HepG2 (cell line): ENCODE measurements at regions not wholly inside any gene's neighbourhood (a gene's known extent, or its start where the extent isn't known, plus 50 kb on each side); places are given as distances from the start of the nearest gene placed in this dataset.

Experiments used
- ATAC-seq: fragments of 200-7000 bp; cut with Tn5 transposase; 3 replicates; pipeline ENCODE4 v1.9.1; 2020; ENCODE audit warnings: mild to moderate bottlenecking, moderate library complexity
- BruUV-seq: library from RNA; stranded (reverse); fragments of 400-500 nt; replicated peaks from 2 replicates; lab custom pipeline; 2021; lab: Mats Ljungman, UMichigan
- CTCF ChIA-PET: fragments of 300-600 bp; formaldehyde crosslinking; extraction: SDS; loops from one replicate; lab custom pipeline; 2021; ENCODE audit warnings: low total read pairs, inconsistent platforms, low intra/inter-chr PET ratio; lab: Yijun Ruan, JAX
- POLR2A ChIA-PET: fragments of 350-600 bp; sonication (Branson Sonifier 250); formaldehyde crosslinking; loops from one replicate; lab custom pipeline; 2020; ENCODE audit warnings: antibody characterized with exemption, inconsistent platforms; lab: Yijun Ruan, JAX
- DNase-seq: peaks from one replicate; pipeline ENCODE4 v3.0.0-alpha.2; 2015; ENCODE audit warnings: low spot score
- FAIRE-seq: peaks from 3 replicates; lab custom pipeline; 2011; peaks lifted over from hg19 to GRCh38; lab: Jason Lieb, UNC
- H2AFZ ChIP-seq: one replicate; pipeline ENCODE4 v1.6.1; 2011; ENCODE audit warnings: low read length, inconsistent platforms
- H3K27ac ChIP-seq: fragments of 300-600 bp; 3 replicates; pipeline ENCODE4 v1.8.0; 2011; ENCODE audit warnings: mixed run types, mild to moderate bottlenecking, mixed read lengths, low read length, inconsistent platforms; ENCODE audit not compliant: insufficient read depth; ENCODE audit errors: extremely low read length
- H3K27me3 ChIP-seq, 2 experiments: fragments of 200-600 bp in 1 of 2; 2 replicates in 1 of 2; 3 replicates in 1 of 2; pipeline versions ENCODE4 v1.6.0 to v1.8.0; 2011; ENCODE audit warnings: low read length in 2 of 2, mild to moderate bottlenecking in 2 of 2, moderate library complexity in 2 of 2, inconsistent platforms in 1 of 2; ENCODE audit not compliant: insufficient read depth in 2 of 2, control insufficient read depth in 1 of 2
- H3K36me3 ChIP-seq, 2 experiments: fragments of 200-600 bp in 1 of 2; replicated peaks in 1 of 2; 2 replicates in 1 of 2; 3 replicates in 1 of 2; pipeline versions ENCODE4 v1.5.1 to v1.8.0; 2011; ENCODE audit warnings: low read length in 2 of 2, inconsistent platforms in 1 of 2; ENCODE audit not compliant: insufficient read depth in 2 of 2, control insufficient read depth in 1 of 2
- H3K4me1 ChIP-seq: 2 replicates; pipeline ENCODE4 v1.5.1; 2012; ENCODE audit warnings: low read length, inconsistent platforms; ENCODE audit not compliant: insufficient read depth
- H3K4me2 ChIP-seq: 2 replicates; pipeline ENCODE4 v1.6.0; 2011; ENCODE audit warnings: low read depth, low read length, inconsistent platforms
- H3K4me3 ChIP-seq, 3 experiments: fragments of 200-600 bp in 1 of 3; sonication (generic), shearing (Covaris generic) in 1 of 3; replicated peaks in 1 of 3; 2 replicates each; pipeline ENCODE4 v1.5.1; 2011 to 2016; ENCODE audit warnings: low read length in 3 of 3, inconsistent platforms in 2 of 3, low read depth in 2 of 3, mild to moderate bottlenecking in 2 of 3, control low read depth in 1 of 3, mixed read lengths in 1 of 3; ENCODE audit not compliant: insufficient read depth in 1 of 3
- H3K79me2 ChIP-seq: one replicate; pipeline ENCODE4 v1.6.1; 2011; ENCODE audit warnings: low read length, inconsistent platforms; ENCODE audit not compliant: insufficient read depth
- H3K9ac ChIP-seq: 2 replicates; pipeline ENCODE4 v1.6.0; 2011; ENCODE audit warnings: mild to moderate bottlenecking, low read depth, low read length, inconsistent platforms; ENCODE audit not compliant: insufficient read depth
- H3K9me3 ChIP-seq: 2 replicates; pipeline ENCODE4 v1.5.1; 2012; ENCODE audit warnings: mild to moderate bottlenecking, low read length
- H4K20me1 ChIP-seq: 2 replicates; pipeline ENCODE4 v1.6.0; 2011; ENCODE audit warnings: inconsistent platforms, mild to moderate bottlenecking, low read length, moderate library complexity; ENCODE audit not compliant: insufficient read depth
- ARNT ChIP-seq: fragments of 450-650 bp; IDR thresholded peaks from 2 replicates; pipeline ENCODE4 v1.6.1; 2017
- DDIT3 ChIP-seq: sonication (generic); formaldehyde crosslinking; IDR thresholded peaks from 2 replicates; pipeline ENCODE4 v1.4.0; 2020; ENCODE audit warnings: mild to moderate bottlenecking, missing genetic modification reagents
- FOSL1 ChIP-seq: sonication (generic); formaldehyde crosslinking; IDR thresholded peaks from 2 replicates; pipeline ENCODE4 v1.9.0; 2021; ENCODE audit warnings: missing genetic modification reagents, borderline replicate concordance
- HIC2 ChIP-seq: sonication (generic); formaldehyde crosslinking; IDR thresholded peaks from 2 replicates; pipeline ENCODE4 v1.9.0; 2022; ENCODE audit warnings: low read depth, missing genetic modification reagents
- KDM1A ChIP-seq: IDR thresholded peaks from 2 replicates; pipeline ENCODE4 v1.6.1; 2016; ENCODE audit warnings: missing compliant biosample characterization
- KDM2A ChIP-seq: sonication (generic); formaldehyde crosslinking; IDR thresholded peaks from 2 replicates; pipeline ENCODE4 v1.4.0; 2020; ENCODE audit warnings: low read depth, missing genetic modification reagents, borderline replicate concordance
- NONO ChIP-seq, 2 experiments: fragments of 450-650 bp in 1 of 2; sonication (generic) in 1 of 2; formaldehyde crosslinking in 1 of 2; IDR thresholded peaks in 1 of 2; conservative IDR thresholded peaks in 1 of 2; 2 replicates each; pipeline versions ENCODE4 v1.6.1 to v1.8.0; 2017 to 2022; ENCODE audit warnings: mild to moderate bottlenecking in 1 of 2, missing genetic modification reagents in 1 of 2, moderate library complexity in 1 of 2
- PHB2 ChIP-seq: fragments of 450-650 bp; IDR thresholded peaks from 2 replicates; pipeline ENCODE4 v1.6.1; 2018; ENCODE audit not compliant: partially characterized antibody
- TIGD3 ChIP-seq: sonication (generic); formaldehyde crosslinking; IDR thresholded peaks from 2 replicates; pipeline ENCODE4 v1.5.1; 2020; ENCODE audit warnings: mild to moderate bottlenecking, missing genetic modification reagents, borderline replicate concordance
- XBP1 ChIP-seq: sonication (generic); formaldehyde crosslinking; IDR thresholded peaks from 2 replicates; pipeline ENCODE4 v1.5.0; 2020; ENCODE audit warnings: missing genetic modification reagents
- ZMAT5 ChIP-seq: sonication (generic); formaldehyde crosslinking; IDR thresholded peaks from 2 replicates; pipeline ENCODE4 v1.5.0; 2020; ENCODE audit warnings: mild to moderate bottlenecking, low read depth, missing genetic modification reagents, borderline replicate concordance
- ZNF12 ChIP-seq: sonication (generic); formaldehyde crosslinking; IDR thresholded peaks from 2 replicates; pipeline ENCODE4 v1.5.0; 2020; ENCODE audit warnings: missing genetic modification reagents
- ZNF484 ChIP-seq: sonication (generic); formaldehyde crosslinking; IDR thresholded peaks from 2 replicates; pipeline ENCODE4 v1.5.1; 2020; ENCODE audit warnings: mild to moderate bottlenecking, low read depth, missing genetic modification reagents, borderline replicate concordance
- ZNF569 ChIP-seq: sonication (generic); formaldehyde crosslinking; IDR thresholded peaks from 2 replicates; pipeline ENCODE4 v1.5.0; 2020; ENCODE audit warnings: mild to moderate bottlenecking, missing genetic modification reagents, moderate library complexity, borderline replicate concordance
- ZNF746 ChIP-seq: sonication (generic); formaldehyde crosslinking; IDR thresholded peaks from 2 replicates; pipeline ENCODE4 v1.8.0; 2022; ENCODE audit warnings: mild to moderate bottlenecking, missing genetic modification reagents
- ZNF749 ChIP-seq: sonication (generic); formaldehyde crosslinking; IDR thresholded peaks from 2 replicates; pipeline ENCODE4 v1.8.0; 2022; ENCODE audit warnings: mild to moderate bottlenecking, missing genetic modification reagents, moderate library complexity, borderline replicate concordance
- WGBS: methylation state at CpG from one replicate; pipeline ENCODE4 v1.1.6; 2017; ENCODE audit warnings: low lambda C conversion rate; 5-methylcytosine and 5-hydroxymethylcytosine counted together
- in situ Hi-C: cut with HindIII; loops from 2 replicates; pipeline ENCODE4 v1.10.0; 2017; ENCODE audit warnings: low pct_unique_long_range_greater_than_20kb; ENCODE audit not compliant: extremely low pct_ligation_motif_present
- intact Hi-C: fragments of 100-400 bp; cut with micrococcal nuclease; formaldehyde crosslinking; loops from one replicate; pipeline ENCODE4 v1.10.0; 2022; ENCODE audit not compliant: unreplicated experiment
- TF ChIP-seq, protein P1 (sequence below): sonication (generic); formaldehyde crosslinking; IDR thresholded peaks from 2 replicates; pipeline ENCODE4 v1.4.0; 2020; ENCODE audit warnings: missing genetic modification reagents
- TF ChIP-seq, protein P2 (sequence below), 2 experiments: sonication (generic) in 1 of 2; formaldehyde crosslinking in 1 of 2; IDR thresholded peaks; 2 replicates each; pipeline versions ENCODE4 v1.4.0 to v1.6.1; 2018 to 2020; ENCODE audit warnings: missing genetic modification reagents in 2 of 2, borderline replicate concordance in 1 of 2, low read depth in 1 of 2, mild to moderate bottlenecking in 1 of 2, missing biosample characterization in 1 of 2

DNA sequence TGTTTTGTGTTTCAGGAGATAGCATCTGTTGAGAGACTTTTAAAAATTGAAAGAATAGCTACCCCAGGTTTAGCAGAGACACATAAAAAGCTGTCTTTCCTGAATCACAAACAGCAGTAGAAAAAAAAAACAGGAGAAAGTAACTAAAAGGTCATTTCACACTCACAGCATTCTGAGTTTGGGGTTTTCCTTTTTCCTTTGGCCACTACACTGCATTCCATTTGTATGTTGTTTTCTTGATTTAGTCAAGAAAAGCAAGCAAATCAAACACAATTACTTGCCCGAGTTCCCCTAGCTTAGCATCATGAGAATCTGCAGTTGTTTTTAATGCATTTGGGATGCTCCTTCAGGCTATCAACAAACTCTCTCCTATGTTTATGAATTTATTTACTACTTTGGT, 161.0 kb downstream of the KCTD12 start:
- H3K4me3 ChIP-seq = no peak overlapping the region
- no peaks in the 10 kb centered on the region for H3K27me3 ChIP-seq
- H3K9ac ChIP-seq = no peak overlapping the region
- no peak overlapping the region for H3K4me2 ChIP-seq
- H3K27ac ChIP-seq = no peak overlapping the region
- no peaks in the 10 kb centered on the region for H3K36me3 ChIP-seq
- in situ Hi-C loops (no loop called here), intact Hi-C loops (no loop called here)
- ChIA-PET CTCF (no interaction called here), POLR2A (no interaction called here)
- no peak for FAIRE-seq
- WGBS = 0% methylated on average over 1 of the region's 1 CpG
- H3K9me3 ChIP-seq = no peaks in the 10 kb centered on the region
- H4K20me1 ChIP-seq = no peaks in the 10 kb centered on the region
- ATAC-seq = no peak
- no peaks in the 10 kb centered on the region for H3K79me2 ChIP-seq
- BruUV-seq = no TSS peak
- no peaks in the 10 kb centered on the region for H3K4me1 ChIP-seq
- H2AFZ ChIP-seq = no peak overlapping the region
- TF ChIP-seq, protein P1, sequence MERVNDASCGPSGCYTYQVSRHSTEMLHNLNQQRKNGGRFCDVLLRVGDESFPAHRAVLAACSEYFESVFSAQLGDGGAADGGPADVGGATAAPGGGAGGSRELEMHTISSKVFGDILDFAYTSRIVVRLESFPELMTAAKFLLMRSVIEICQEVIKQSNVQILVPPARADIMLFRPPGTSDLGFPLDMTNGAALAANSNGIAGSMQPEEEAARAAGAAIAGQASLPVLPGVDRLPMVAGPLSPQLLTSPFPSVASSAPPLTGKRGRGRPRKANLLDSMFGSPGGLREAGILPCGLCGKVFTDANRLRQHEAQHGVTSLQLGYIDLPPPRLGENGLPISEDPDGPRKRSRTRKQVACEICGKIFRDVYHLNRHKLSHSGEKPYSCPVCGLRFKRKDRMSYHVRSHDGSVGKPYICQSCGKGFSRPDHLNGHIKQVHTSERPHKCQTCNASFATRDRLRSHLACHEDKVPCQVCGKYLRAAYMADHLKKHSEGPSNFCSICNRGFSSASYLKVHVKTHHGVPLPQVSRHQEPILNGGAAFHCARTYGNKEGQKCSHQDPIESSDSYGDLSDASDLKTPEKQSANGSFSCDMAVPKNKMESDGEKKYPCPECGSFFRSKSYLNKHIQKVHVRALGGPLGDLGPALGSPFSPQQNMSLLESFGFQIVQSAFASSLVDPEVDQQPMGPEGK = no peak
- no peak for TF ChIP-seq ZMAT5
- TF ChIP-seq ZNF484 (CRISPR knock-in tag) = no peak
- TF ChIP-seq PHB2 = no peak
- TF ChIP-seq HIC2 (CRISPR knock-in tag) = no peak
- no peak for TF ChIP-seq XBP1 (CRISPR knock-in tag)
- no peak for TF ChIP-seq ARNT
- TF ChIP-seq ZNF569 = no peak
- TF ChIP-seq TIGD3 (CRISPR knock-in tag) = no peak
- TF ChIP-seq ZNF12 = no peak
- TF ChIP-seq FOSL1 (CRISPR knock-in tag) = no peak
- TF ChIP-seq KDM2A (CRISPR knock-in tag) = no peak
- TF ChIP-seq DDIT3 = no peak
- TF ChIP-seq, protein P2, sequence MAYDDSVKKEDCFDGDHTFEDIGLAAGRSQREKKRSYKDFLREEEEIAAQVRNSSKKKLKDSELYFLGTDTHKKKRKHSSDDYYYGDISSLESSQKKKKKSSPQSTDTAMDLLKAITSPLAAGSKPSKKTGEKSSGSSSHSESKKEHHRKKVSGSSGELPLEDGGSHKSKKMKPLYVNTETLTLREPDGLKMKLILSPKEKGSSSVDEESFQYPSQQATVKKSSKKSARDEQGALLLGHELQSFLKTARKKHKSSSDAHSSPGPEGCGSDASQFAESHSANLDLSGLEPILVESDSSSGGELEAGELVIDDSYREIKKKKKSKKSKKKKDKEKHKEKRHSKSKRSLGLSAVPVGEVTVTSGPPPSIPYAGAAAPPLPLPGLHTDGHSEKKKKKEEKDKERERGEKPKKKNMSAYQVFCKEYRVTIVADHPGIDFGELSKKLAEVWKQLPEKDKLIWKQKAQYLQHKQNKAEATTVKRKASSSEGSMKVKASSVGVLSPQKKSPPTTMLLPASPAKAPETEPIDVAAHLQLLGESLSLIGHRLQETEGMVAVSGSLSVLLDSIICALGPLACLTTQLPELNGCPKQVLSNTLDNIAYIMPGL (CRISPR knock-in tag; IDR thresholded peaks at IDR 0.05; ENCODE audit: borderline replicate concordance in 1 of 2, low read depth in 1 of 2) = no peak
- no peak for TF ChIP-seq NONO (IDR thresholded peaks at IDR 0.05)
- no peak for TF ChIP-seq NONO (CRISPR knock-in tag; conservative IDR thresholded peaks at IDR 0.05)
- TF ChIP-seq ZNF746 (CRISPR knock-in tag) = no peak
- no peak for TF ChIP-seq ZNF749
- TF ChIP-seq KDM1A (CRISPR knock-in tag) = no peak
- no peak for DNase-seq
